Mammary epithelial cell (primary cell): ENCODE measurements at regions not wholly inside any gene's neighbourhood (a gene's known extent, or its start where the extent isn't known, plus 50 kb on each side); places are given as distances from the start of the nearest gene placed in this dataset.
"Not testable (repeated sequence)": the region's sequence is repeated elsewhere in the genome, so short reads cannot be mapped to it uniquely, and the experiment has no call there.

Experiments used
- CTCF ChIP-seq, 2 donors: IDR thresholded peaks in 1 of 2; conservative IDR thresholded peaks in 1 of 2; 2 replicates each; pipeline ENCODE4 v1.5.1; 2011 to 2012; ENCODE audit warnings: inconsistent platforms in 2 of 2, low read length in 2 of 2, mild to moderate bottlenecking in 2 of 2, control low read depth in 1 of 2, low read depth in 1 of 2; ENCODE audit not compliant: insufficient read depth in 1 of 2; ENCODE audit errors: extremely low read depth in 1 of 2
- EZH2 ChIP-seq: IDR thresholded peaks from 2 replicates; pipeline ENCODE4 v1.6.1; 2012; ENCODE audit warnings: low read length, inconsistent platforms, borderline replicate concordance

DNA sequence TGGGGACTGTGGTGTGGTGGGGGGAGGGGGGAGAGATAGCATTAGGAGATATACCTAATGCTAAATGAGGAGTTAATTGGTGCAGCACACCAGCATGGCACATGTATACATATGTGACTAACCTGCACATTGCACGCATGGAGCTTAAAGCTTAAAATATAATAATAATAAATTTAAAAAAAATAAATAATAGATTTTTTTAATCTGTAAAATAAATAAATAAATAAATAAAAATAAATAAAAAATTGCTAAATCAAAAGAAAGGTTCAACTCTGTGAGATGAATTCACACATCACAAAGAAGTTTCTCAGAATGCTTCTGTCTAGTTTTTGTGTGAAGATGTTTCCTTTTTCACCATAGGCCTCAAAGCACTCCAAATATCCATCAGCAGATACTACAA, 1793.7 kb downstream of the UQCRFS1 start:
- TF ChIP-seq CTCF (conservative IDR thresholded peaks at IDR 0.05 in 1 of 2, IDR thresholded peaks at IDR 0.05 in 1 of 2; ENCODE audit: extremely low read depth in 1 of 2, insufficient read depth in 1 of 2, low read depth in 1 of 2, low read length in 2 of 2); EZH2: not testable (repeated sequence)
